Stimulated activated CD4-positive, alpha-beta T cell treated with anti-CD3 and anti-CD28 coated beads, Interleukin-4, amount 100 ng/mL, for 1 hour (primary cell): ENCODE measurements at regions not wholly inside any gene's neighbourhood (a gene's known extent, or its start where the extent isn't known, plus 50 kb on each side); places are given as distances from the start of the nearest gene placed in this dataset.

ENCODE experiments used
- DNase-seq: peaks from one replicate; pipeline ENCODE4 v3.0.0-alpha.2; 2020

DNA sequence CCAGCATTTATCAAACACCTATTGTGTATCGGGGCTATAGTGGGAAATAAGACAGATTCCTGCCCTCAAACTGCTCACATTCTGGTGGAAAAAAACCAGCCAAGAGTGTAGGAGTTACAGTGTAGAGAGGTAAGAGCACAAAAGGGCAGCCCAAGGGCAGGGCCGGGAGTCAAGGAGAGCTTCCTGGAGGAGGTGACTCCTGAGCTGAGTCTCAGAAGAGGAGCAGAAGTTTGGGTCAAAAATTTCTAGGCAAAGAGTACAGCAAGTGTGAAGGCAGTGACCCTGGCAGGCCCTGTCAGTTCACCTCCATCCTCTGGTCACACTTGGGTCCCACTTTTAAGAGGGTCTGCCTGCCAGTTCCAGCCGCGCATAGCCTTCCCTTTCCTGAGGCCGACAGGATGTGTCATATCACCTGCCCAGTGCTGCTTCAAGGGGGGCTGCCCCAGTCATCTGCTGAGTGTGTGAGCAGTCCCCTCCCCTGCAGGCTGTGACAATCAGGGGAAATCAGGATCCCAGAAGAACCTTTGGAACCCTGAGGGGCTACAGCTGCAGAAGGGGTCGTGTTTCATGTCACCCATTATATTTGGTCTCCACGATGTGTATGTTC, 118.4 kb downstream of the GLI2 start:
- no peak for DNase-seq

DNA sequence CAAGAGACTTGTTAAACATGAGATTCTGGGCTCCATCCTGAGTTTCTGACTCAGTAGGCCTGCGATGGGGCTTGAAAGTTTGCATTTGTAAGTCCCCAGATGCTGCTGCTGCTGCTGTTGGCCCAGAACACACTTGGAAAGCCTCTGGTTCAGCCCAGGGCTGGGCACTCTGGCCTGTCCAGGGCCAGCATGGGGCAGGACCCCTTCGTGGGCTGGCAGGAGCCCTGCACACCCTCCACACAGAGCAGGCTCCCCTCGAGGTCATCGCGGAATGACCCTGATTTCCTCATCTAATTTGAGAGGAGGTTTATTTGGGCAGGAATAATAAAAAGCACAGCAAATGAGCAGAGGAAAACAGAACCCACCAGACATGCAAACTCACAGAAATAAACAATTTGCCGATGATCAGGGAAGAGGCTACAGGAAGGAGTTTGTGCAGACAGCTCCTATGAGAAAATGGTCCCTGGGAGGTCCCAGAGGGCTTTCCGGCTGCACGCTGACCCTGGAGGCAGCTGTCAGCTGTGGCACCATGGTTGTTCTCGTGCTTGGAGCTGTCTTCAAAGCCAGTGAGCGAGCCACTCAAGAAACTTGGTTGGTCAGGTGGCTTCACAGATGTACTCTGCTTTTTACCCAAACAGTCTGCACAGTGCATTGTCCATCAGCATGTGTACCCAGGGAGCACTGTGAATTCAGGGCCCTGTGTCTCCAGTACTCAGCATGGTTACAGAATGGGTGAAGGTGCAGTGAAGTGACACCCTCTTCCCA, 119.3 kb downstream of the GLI2 start:
- DNase-seq, result no peak

DNA sequence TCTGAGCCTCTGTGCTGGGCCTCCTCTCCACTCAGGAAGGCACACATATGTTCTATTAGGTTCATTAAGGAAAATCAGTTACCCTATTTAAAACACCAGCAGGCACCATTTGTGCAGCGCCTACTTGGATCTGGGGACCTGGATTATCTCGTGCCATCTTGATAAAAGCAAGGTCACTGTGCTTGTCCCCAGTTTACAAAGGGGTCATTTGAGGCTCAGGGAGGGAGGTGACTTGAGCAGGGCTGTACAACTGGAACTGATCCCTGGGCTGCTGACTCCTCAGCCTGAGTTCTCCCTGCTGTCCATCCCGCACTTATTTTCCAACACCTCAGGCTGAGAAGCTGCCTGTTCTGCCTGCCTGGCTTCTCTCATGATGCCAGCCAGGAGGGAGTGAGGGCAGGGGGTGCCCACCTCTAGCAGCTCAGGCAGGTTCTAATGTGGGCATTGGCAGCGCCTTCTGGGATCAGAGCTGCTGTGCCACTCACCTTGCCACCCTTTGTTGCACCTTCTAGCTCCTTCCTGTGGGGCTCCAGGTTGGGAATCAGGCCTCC, 120.3 kb downstream of the GLI2 start:
- no peak for DNase-seq

DNA sequence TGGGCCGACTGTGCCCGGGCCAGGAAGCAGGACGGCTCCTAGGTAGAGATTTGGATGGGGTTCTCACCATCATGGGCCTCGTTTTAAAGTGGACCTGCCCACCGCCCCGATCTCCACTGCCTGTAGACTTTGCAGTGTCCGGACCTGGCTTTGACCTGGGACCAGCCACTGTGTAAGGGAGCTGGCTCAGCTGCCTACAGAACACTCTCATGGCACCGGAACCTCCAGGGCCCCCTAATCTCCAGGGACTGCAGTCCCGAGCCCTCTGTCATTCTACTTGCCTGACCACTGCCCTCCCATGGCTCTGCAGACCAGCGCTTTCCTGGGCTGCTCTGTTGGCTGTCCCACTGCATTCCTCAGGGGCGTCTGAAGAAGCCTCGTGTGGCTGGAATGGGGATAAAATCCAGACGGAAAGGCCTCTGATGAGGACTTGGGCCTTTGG, 120.8 kb downstream of the GLI2 start:
- DNase-seq, result no peak

DNA sequence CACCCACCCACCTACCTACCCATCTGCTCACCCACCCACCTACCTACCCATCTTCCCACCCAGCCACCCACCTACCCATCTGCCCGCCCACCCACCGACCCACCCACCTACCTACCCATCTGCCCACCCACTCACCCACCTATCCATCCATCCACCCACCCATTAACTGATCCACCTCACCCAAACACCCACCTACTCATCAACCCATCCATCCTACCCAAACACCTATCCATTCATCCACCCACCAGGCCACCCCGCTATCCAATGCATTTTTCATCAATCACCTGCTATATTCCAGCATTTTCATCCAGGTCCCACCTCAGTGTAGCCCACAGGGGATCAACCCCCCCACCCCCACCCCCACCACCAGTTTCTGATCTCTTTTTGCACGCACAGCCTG, 121.8 kb downstream of the GLI2 start:
- DNase-seq, result no peak

DNA sequence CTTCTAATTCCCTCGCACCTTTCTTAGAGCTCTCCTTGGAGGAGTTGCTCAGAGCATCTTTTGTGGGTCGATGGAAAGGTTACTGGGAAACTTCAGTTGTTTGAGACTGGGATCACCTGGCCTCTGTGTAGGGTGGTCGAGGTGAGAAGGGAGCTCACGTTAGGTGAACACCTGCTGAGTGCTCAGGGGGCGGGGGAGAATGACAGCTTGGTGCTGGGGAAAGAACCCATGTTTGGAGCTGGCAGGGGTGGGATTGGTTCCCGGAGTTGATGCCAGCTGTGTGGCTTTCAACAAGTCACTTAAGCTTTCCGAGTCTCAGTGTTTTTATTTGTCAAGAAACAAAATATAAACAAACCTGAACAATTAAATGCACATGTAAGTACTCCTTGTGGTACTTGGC, 122.3 kb downstream of the GLI2 start:
- DNase-seq, result no peak

DNA sequence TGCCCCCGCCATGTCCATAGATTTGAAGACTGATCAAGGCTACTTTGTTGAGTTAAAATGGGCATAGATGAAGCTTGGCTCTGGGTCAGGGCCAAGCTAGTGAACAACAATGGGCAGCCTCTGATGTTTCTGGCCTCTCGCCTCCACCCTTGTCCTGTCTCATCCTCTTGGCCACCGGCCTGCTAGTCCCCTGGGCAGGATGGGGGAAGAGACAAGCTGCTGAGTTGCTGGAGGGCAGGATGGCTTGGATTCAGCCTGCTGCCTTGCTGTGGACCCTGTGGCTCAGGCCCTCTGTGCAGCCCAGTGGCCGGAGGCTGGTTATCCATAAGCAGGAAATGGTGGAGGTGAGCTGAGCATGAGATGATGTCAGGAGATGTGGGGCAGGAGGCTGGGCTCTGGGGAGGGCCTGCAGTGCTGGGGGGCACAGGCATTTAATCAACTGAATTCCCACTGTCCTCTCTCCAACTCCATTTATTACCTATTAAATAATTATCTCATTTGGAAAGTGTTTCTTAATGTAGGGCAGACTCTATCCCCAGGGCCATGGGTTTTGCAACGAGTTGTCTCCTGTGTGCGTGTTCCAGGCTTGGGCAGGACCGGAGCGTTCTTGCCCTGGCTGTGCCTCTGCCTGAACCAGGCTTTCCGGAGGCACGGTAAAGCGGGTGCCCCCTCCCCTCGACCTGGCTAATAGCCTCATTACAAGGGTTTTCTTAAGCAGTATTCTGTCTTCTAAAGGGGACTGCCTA, 122.9 kb downstream of the GLI2 start:
- no peak for DNase-seq

DNA sequence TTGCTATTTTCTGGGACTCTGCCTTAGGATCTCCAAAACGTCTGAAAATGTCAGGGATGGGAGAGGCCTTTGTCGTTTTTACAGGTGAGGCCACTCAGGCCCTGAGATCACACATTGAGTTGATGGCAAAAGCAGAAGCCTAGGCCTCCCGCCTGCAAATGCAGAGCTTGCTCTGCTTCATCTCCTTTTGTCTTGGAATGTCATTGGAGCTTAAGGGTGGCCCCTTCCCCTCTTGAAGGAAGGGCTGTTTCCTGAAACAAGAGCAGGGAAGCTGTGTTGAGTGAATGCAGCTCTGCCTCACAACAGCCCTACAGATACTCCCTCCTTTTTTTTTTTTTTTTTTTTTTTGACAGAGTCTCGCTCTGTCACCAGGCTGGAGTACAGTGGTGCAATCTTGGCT, 123.5 kb downstream of the GLI2 start:
- no peak for DNase-seq

DNA sequence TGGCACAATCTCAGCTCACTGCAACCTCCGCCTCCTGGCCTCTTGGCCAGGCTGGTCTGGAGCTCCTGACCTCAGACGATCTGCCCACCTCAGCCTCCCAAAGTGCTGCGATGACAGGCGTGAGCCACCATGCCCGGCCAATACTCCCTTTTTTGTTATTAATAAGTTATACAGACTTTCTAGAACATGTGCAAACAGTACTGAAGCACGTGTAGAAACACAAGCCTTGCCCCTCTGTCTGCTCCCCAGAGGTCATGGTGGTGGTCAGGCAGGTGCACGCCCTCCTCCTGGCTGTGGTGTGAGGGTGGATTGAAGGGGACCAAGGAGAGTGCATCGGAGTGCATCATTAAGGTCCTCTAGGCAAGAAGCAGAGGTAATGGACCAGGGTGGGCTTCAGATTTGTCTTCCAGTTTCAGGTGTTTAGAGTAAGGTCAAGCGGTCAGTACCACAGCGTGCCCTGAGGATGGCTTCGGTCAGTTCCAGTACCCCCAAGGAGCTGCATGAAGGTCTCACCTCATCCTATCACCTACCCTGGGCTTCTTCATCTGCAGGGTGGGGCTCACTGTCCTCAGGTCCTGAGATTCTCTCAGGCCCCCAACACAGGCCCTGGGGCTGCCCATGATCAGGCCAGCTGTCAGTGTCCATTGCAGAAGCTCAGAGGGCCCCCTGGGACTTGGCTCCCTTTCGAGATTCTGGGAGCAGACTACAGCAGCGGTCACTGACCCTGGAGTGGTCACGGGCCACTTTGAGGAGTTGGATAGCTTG, 124.3 kb downstream of the GLI2 start:
- DNase-seq, result no peak

DNA sequence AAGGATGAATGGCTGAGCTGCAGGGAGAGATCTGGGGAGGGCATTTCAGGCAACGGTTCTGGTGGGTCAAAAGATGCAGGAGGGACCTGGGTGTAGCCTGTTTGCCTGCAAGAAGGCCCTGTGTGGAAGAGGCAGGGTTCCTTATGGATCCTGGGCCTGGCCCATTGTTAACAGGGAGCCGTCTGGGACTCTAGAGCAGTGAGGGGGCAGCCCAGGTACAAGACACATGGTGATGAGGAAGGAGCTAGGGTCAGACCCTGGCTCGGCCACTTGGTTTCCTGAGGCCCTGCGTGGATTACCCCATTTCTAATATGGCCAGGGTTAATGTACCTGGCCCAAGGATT, 124.9 kb downstream of the GLI2 start:
- DNase-seq, result no peak

DNA sequence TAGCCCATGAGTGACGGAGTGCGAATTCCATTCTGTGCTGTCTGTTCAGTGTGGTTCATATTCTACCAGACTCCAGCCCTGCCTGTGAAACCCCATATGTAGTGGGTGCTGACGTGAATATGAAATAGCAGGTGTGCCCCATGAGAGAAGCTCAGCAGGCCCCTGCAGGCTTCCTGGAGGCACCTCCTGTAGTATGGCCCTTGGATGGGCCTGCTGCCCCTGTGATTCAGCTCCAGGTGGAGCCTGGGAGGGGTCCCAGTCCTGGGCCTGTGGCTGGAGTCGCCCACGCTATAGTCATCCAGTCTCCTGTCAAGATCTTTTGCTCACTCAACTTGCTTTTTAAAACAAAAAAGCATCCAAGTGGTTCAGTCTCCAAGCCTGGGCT, 125.5 kb downstream of the GLI2 start:
- DNase-seq, result no peak

DNA sequence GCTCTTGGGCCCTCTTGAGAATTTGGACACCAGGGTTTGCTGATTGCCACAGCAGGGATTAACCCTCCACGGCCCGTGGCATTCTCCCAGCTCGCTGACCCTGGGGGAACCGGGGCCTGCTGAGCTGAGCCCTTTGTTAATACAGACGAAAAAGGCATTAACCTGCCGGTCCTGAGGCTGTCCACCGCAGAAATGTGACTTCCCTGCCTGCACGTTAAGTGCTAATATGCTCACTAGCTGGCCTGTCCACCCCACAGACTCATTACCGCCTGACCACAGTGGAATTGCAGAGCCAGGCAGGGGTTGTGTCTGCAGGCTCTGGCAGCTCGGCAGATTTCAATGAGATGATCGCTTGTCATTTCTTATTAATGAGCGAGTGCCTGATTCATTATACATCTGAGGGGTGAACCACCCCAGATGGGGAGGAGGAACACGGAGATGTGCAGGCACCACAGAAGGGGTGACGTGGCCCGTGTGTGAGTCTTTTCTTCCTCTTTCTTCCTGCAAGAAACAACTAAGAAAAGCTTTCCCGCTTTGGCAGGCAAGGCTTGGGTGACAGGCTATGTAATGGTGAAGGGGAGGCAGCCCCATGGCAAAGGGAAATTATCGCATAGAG, 126.0 kb downstream of the GLI2 start:
- no peak for DNase-seq

DNA sequence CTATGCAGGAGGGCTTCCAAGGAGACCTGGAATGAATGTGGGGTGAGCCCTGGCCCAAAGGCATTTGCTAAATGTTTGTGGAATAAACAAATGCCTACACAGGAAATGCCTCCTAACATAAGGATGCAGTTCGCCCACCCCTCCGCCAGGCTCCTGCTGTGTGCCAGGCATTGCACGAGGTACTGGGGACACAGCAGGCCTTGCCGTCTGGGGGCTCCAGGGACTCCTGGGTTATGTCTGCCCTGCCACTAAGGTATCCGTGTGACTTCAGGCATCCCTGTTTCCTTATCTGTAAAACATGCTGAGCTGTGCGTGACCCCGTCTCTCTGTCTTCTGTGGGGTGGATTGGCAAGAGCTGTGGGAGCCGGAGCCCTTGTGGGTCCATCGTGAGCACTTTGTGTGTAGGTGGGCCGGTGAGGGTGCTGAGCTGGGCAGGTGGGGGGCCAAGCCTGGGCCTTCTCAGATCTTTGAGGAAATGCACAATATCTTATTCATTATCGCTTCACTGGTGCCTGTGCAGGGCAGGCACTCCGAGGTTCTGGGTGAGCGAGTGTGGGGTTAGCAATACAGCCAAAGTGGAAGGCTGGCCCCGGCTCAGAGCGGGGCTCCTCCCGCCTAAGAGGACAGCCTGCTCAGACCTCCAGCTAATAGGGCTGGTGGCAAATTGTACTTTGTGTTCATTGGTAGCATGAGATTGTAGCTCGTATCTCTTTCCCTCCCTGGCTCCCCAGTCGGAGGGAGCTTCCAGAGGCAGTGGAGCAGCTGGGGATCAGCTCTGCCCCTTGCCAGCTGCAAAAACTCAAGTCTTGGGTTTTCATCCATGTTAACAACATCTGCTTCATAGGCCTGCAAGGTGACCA, 126.8 kb downstream of the GLI2 start:
- DNase-seq, result no peak

DNA sequence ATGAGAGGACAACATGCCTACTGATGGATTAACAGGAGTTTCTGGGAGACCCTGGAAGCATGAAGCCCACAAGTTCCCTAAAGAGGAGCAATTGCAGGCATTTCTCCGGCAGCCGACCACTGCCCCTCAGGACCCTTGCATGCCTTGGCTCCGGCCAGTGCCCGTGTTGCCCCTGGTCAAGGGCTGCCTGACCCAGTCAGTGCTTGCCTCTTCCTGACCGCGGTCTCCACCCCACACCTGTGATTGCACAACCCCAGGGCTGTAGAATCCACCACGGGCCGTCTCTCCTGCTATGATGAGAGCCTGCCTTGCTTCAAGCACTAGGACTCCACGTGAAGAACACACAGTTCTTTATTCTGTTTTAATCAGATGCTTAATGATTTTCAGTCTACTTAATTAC, 127.5 kb downstream of the GLI2 start:
- DNase-seq, result no peak

DNA sequence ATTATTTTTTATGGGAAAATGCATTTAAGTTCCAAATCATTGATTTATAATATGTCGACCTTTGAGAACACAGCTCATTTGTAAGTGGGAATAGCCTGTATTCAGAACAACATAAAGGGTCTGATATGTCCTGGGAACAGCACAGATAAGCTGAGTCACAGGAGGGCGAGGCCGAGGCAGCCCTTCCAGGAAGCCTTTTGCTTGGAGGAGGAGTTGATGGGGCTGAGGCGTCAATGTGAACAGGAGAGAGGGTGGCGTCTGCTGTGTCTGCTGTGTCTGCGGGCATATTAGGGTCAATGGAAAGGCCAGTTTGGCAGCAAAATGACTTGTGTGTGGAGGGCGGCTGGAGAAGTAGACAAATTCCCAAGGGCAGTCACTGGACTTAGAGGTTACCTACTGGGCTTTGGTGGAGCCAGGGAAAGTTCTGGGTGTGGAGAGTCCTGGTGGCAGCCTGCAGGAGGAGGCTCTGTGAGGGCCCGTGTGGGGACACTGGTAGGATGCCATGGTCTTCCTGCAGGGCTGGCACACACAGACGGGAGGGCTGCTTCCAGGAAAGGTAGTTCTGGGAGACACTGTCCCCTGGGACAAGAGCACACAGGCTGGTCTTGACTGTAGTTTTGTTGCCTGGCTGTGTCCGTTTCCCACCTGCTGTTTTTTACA, 128.1 kb downstream of the GLI2 start:
- DNase-seq, result no peak

DNA sequence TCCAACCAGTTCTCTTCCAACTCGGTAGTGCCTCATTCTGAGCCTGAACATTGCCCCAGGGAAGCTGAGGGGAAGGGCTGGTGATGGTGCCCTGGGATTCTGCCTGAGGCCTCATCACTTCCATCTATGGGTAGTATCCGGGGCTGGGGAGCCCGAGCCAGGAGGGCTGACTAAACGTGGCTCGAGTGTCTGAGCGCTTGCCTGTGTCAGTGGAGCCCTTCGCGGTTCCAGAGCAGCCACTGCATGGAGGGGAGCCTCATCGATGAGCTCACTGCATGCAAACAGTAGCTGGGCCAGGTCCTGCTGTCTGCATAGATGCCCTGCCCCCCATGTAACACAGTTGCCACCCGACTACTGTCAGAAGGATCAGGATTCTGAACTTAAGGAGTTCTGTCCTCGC, 129.3 kb downstream of the GLI2 start:
- DNase-seq, result no peak

DNA sequence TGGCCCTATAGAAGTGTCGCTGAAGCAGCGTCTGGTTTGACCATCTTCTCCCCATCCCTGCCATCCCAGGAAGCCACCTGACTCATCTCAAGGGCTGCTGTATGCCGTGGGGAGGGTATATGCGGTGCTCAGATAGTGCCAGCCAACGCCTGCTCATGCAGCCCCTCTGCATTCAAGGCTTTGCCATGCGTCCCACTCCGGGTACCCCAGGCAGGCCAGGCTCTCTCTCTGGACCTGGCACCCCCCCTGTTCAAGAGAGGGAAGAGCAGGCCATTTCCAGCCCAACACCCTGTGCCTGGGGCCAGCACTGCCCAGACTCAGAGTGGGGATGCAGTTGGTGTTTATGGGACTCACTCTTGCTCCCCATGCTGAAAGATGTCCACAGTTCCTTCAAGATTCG, 130.0 kb downstream of the GLI2 start:
- DNase-seq, result no peak

DNA sequence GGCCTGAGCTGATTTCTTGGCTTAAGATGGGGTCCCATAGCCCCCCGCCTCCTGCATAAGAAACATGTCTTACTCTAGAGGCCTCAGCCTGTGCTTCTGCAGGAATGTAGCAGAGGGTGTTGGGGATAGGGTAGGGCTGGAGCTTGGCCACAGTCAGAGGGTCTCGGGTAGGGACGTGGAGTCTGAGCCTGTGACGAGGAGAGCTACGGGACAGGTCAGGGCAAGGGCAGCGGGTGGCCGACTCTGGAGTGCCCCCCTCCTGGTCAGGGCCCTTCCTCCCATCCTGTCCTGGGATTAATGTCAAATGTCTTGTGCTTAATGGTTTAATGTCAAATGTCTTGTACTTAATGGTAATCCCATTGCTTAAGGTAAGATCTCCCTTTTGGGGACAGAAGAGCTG, 130.4 kb downstream of the GLI2 start:
- no peak for DNase-seq

DNA sequence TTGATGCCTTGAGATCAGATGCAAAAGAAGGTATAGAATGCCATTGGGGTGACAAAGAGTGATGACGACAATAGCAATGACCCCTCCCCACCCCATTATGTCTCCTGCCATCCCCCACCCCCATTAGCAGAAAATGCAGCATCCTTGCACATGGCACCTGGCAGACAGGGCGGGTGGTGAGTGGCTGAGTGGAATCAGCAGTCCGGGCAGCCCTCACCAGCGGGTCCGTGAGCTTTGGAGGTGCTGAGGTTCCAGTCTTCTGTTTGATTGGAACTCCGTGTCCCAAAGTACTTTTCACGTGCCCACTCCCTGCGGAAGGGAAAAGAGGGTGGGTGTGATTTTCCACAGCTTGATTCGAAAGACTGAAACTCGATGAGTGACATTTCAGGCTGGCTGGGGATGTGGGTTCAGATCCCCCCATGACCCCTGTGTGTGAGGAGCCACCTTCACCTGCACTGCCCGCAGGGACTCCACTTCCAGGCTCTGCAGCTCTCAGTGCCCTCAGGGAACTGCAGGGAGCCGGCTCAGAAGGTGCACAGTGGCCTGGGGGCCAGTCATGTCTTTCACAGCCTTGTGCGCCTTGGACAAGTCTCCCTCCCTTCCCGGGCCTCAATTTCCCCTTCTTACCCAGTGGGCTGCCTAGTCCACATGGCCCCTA, 130.9 kb downstream of the GLI2 start:
- no peak for DNase-seq
